SK-N-SH treated with all-trans-retinoic acid at 6 μM for 48 hours (cell line): ENCODE measurements at regions not wholly inside any gene's neighbourhood (a gene's known extent, or its start where the extent isn't known, plus 50 kb on each side); places are given as distances from the start of the nearest gene placed in this dataset.

Experiments used
- ARNTL ChIP-seq: fragments of 450-650 bp; formaldehyde crosslinking; IDR thresholded peaks from 2 replicates; pipeline ENCODE4 v1.5.0; 2020; ENCODE audit warnings: low read depth, mild to moderate bottlenecking, moderate library complexity, borderline replicate concordance
- BACH2 ChIP-seq: fragments of 250-450 bp; sonication (Bioruptor Pico); IDR thresholded peaks from 2 replicates; pipeline ENCODE4 v1.9.0; 2021; ENCODE audit warnings: mild to moderate bottlenecking, borderline replicate concordance
- ESRRG ChIP-seq: fragments of 250-450 bp; sonication (Bioruptor Pico); IDR thresholded peaks from 2 replicates; pipeline ENCODE4 v1.6.1; 2021; ENCODE audit warnings: mild to moderate bottlenecking
- OSR1 ChIP-seq: fragments of 250-450 bp; sonication (Bioruptor Pico); IDR thresholded peaks from 2 replicates; pipeline ENCODE4 v1.8.0; 2022; ENCODE audit warnings: moderate library complexity, mild to moderate bottlenecking, inconsistent platforms
- PATZ1 ChIP-seq: fragments of 250-450 bp; sonication (Bioruptor Pico); IDR thresholded peaks from 2 replicates; pipeline ENCODE4 v1.8.0; 2020; ENCODE audit warnings: mild to moderate bottlenecking, moderate library complexity, borderline replicate concordance
- PPARA ChIP-seq: fragments of 250-450 bp; sonication (Bioruptor Pico); IDR thresholded peaks from 2 replicates; pipeline ENCODE4 v1.5.0; 2020; ENCODE audit warnings: mild to moderate bottlenecking, borderline replicate concordance
- RARB ChIP-seq: fragments of 250-450 bp; sonication (Bioruptor Pico); IDR thresholded peaks from 2 replicates; pipeline ENCODE4 v1.8.0; 2021; ENCODE audit warnings: mild to moderate bottlenecking, moderate library complexity
- TOX ChIP-seq: fragments of 250-450 bp; sonication (Bioruptor Pico); IDR thresholded peaks from 2 replicates; pipeline ENCODE4 v1.8.0; 2021; ENCODE audit warnings: mild to moderate bottlenecking, moderate library complexity, borderline replicate concordance
- ZFP30 ChIP-seq: fragments of 450-650 bp; formaldehyde crosslinking; IDR thresholded peaks from 2 replicates; pipeline ENCODE4 v1.5.0; 2022; ENCODE audit warnings: mild to moderate bottlenecking, moderate library complexity
- ZNF565 ChIP-seq: fragments of 450-650 bp; formaldehyde crosslinking; conservative IDR thresholded peaks from 2 replicates; pipeline ENCODE4 v1.5.0; 2020; ENCODE audit warnings: low read depth, mild to moderate bottlenecking, moderate library complexity
- ZNF70 ChIP-seq: fragments of 450-650 bp; formaldehyde crosslinking; IDR thresholded peaks from 2 replicates; pipeline ENCODE4 v1.5.0; 2020; ENCODE audit warnings: mild to moderate bottlenecking, moderate library complexity
- TF ChIP-seq, protein P1 (sequence below): fragments of 250-450 bp; sonication (Bioruptor Pico); IDR thresholded peaks from 2 replicates; pipeline ENCODE4 v1.5.1; 2021; ENCODE audit warnings: mild to moderate bottlenecking, moderate library complexity

DNA sequence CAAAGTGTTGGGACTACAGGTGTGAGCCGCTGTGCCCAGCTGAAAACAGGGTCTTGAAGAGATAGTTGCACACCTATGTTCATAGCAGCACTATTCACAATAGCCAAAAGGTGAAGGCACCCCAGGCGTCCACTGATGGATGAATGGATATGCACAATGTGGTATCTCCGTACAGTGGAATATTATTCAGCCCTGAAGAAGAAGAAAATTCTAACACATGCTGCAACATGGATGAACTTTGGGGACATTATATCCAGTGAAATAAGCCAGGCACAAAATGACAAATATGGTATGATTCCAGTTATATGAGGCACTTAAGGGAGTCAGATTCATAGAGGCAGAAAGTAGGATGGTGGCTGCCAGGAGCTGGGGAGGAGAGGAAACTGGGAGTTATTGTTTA, 137.6 kb upstream of the WNT4 start:
- TF ChIP-seq OSR1 (CRISPR knock-in tag) (no peak), ZNF70 (no peak), RARB (CRISPR knock-in tag) (no peak), ESRRG (no peak), PATZ1 (CRISPR knock-in tag) (no peak), ZNF565 (no peak), ARNTL (CRISPR knock-in tag) (no peak), TOX (no peak), ZFP30 (no peak), PPARA (CRISPR knock-in tag) (no peak), BACH2 (CRISPR knock-in tag) (no peak)
- TF ChIP-seq, protein P1, sequence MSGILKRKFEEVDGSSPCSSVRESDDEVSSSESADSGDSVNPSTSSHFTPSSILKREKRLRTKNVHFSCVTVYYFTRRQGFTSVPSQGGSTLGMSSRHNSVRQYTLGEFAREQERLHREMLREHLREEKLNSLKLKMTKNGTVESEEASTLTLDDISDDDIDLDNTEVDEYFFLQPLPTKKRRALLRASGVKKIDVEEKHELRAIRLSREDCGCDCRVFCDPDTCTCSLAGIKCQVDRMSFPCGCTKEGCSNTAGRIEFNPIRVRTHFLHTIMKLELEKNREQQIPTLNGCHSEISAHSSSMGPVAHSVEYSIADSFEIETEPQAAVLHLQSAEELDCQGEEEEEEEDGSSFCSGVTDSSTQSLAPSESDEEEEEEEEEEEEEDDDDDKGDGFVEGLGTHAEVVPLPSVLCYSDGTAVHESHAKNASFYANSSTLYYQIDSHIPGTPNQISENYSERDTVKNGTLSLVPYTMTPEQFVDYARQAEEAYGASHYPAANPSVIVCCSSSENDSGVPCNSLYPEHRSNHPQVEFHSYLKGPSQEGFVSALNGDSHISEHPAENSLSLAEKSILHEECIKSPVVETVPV: no peak
